ENCODE measurements at regions not wholly inside any gene's neighbourhood (a gene's known extent, or its start where the extent isn't known, plus 50 kb on each side); places are given as distances from the start of the nearest gene placed in this dataset.

- TF ChIP-seq MTERF4 (CRISPR knock-in tag; IDR thresholded peaks at IDR 0.05) = no peak
- ATAC-seq (no peak), DNase-seq (ENCODE audit: low spot score) (no peak), FAIRE-seq (no peak)
- Histone ChIP-seq H3K36me3 (replicated peaks in 1 of 2; ENCODE audit: control insufficient read depth in 1 of 2, insufficient read depth in 2 of 2, low read length in 2 of 2) (no peaks in the 10 kb centered on the region), H3K27me3 (ENCODE audit: control insufficient read depth in 1 of 2, insufficient read depth in 2 of 2, low read length in 2 of 2) (no peaks in the 10 kb centered on the region), H3K9ac (ENCODE audit: insufficient read depth, low read depth, low read length) (no peak overlapping the region), H4K20me1 (ENCODE audit: insufficient read depth, low read length) (no peaks in the 10 kb centered on the region), H3K9me3 (ENCODE audit: low read length) (no peaks in the 10 kb centered on the region), H3K4me2 (ENCODE audit: low read depth, low read length) (no peak overlapping the region), H2AFZ (ENCODE audit: low read length) (no peak overlapping the region), H3K4me1 (ENCODE audit: insufficient read depth, low read length) (no peaks in the 10 kb centered on the region), H3K79me2 (ENCODE audit: insufficient read depth, low read length) (no peaks in the 10 kb centered on the region), H3K4me3 (replicated peaks in 1 of 3; ENCODE audit: insufficient read depth in 1 of 3, low read depth in 2 of 3, low read length in 3 of 3) (no peak overlapping the region), H3K27ac (ENCODE audit: extremely low read length, insufficient read depth, low read length) (no peak overlapping the region)
- intact Hi-C loops (cut with micrococcal nuclease; ENCODE audit: unreplicated experiment) = no loop called here
- CTCF ChIA-PET (ENCODE audit: low intra/inter-chr PET ratio, low total read pairs) = no interaction called here
- POLR2A ChIA-PET = no interaction called here
- BruUV-seq (replicated peaks) = no TSS peak
- in situ Hi-C loops (cut with HindIII; ENCODE audit: extremely low pct_ligation_motif_present, low pct_unique_long_range_greater_than_20kb) = no loop called here
Observed at GRCh38 chr2:152881527-152881926, 163.1 kb downstream of the ARL6IP6 start.

DNA sequence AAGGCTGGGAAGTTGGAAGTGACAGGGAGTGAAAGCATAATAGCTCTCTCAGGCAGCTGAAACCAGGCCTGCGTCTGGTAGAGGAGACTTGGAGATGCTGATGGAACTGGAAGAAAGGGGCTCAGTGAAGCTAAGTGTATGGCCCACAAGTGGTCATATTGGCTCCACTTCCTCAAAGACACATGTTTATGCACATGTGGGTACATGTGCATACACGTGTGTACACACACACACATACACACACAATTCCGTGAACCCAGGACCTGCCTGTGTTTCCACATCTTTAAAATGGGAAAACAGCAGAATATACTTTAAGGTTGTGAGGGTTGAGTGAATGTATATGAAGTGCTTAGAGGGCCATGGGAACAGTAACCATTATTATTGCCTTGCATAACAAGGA is 160.9 kb downstream of the ARL6IP6 start:
- TF ChIP-seq, protein P1, sequence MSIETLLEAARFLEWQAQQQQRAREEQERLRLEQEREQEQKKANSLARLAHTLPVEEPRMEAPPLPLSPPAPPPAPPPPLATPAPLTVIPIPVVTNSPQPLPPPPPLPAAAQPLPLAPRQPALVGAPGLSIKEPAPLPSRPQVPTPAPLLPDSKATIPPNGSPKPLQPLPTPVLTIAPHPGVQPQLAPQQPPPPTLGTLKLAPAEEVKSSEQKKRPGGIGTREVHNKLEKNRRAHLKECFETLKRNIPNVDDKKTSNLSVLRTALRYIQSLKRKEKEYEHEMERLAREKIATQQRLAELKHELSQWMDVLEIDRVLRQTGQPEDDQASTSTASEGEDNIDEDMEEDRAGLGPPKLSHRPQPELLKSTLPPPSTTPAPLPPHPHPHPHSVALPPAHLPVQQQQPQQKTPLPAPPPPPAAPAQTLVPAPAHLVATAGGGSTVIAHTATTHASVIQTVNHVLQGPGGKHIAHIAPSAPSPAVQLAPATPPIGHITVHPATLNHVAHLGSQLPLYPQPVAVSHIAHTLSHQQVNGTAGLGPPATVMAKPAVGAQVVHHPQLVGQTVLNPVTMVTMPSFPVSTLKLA (IDR thresholded peaks at IDR 0.05) = peak; percentile 97
- TF ChIP-seq ZNF207 (IDR thresholded peaks at IDR 0.05; ENCODE audit: borderline replicate concordance) (no peak), RXRA (CRISPR knock-in tag; IDR thresholded peaks at IDR 0.05) (no peak), PCBP2 (optimal IDR thresholded peaks at IDR 0.05; ENCODE audit: low read depth, low read length, poor library complexity, severe bottlenecking) (no peak)
- no peak overlapping the region for H2AFZ ChIP-seq (ENCODE audit: low read length)
- no peaks in the 10 kb centered on the region; a peak in 1 of 5 replicates for H3K27me3 ChIP-seq (ENCODE audit: control insufficient read depth in 1 of 2, insufficient read depth in 2 of 2, low read length in 2 of 2)
- WGBS (ENCODE audit: low lambda C conversion rate) = 9% methylated on average over 3 of the region's 3 CpGs
- no peak overlapping the region for H3K27ac ChIP-seq (ENCODE audit: extremely low read length, insufficient read depth, low read length)
- BruUV-seq (replicated peaks) = no TSS peak
- intact Hi-C loops (cut with micrococcal nuclease; ENCODE audit: unreplicated experiment) (no loop called here), in situ Hi-C loops (cut with HindIII; ENCODE audit: extremely low pct_ligation_motif_present, low pct_unique_long_range_greater_than_20kb) (no loop called here)
- DNase-seq (ENCODE audit: low spot score) (no peak), FAIRE-seq (no peak), ATAC-seq (no peak)
- ChIA-PET POLR2A (no interaction called here), CTCF (ENCODE audit: low intra/inter-chr PET ratio, low total read pairs) (no interaction called here)
- H3K79me2 ChIP-seq (ENCODE audit: insufficient read depth, low read length) = no peaks in the 10 kb centered on the region
- H3K4me2 ChIP-seq (ENCODE audit: low read depth, low read length) = no peak overlapping the region
- no peaks in the 10 kb centered on the region for H3K4me1 ChIP-seq (ENCODE audit: insufficient read depth, low read length)
- H3K9ac ChIP-seq (ENCODE audit: insufficient read depth, low read depth, low read length) = no peak overlapping the region
- no peak overlapping the region for H3K4me3 ChIP-seq (replicated peaks in 1 of 3; ENCODE audit: insufficient read depth in 1 of 3, low read depth in 2 of 3, low read length in 3 of 3)
- H3K9me3 ChIP-seq (ENCODE audit: low read length) = no peaks in the 10 kb centered on the region
- H4K20me1 ChIP-seq (ENCODE audit: insufficient read depth, low read length) = no peaks in the 10 kb centered on the region
- no peaks in the 10 kb centered on the region for H3K36me3 ChIP-seq (replicated peaks in 1 of 2; ENCODE audit: control insufficient read depth in 1 of 2, insufficient read depth in 2 of 2, low read length in 2 of 2)

All from HepG2 (cell line).